NCI-H748 (cell line): ENCODE measurements at regions not wholly inside any gene's neighbourhood (a gene's known extent, or its start where the extent isn't known, plus 50 kb on each side); places are given as distances from the start of the nearest gene placed in this dataset.

Source experiments
- DNase-seq: peaks from one replicate; lab custom pipeline; 2025; ENCODE audit not compliant: unreplicated experiment; lab: John Stamatoyannopoulos, UW

DNA sequence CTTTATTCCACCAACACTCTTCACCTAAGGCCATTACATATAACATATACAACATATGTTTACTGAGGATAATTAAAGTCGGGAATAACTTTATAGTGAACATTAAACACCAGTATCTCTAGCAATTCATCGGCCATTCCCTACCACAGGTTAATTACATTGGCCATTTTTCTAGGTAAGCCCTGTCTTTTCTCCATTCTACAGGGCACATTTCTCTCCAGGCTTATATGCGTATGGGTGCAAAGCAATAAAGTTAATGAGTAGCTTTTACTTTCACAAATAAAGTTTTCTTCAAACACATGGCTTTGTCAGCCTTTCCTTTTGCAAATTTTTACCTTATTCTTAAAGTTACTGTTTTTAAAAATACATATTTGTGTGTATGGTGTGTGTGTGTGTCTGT, 111.9 kb upstream of the IQCM start:
- DNase-seq, result no peak

DNA sequence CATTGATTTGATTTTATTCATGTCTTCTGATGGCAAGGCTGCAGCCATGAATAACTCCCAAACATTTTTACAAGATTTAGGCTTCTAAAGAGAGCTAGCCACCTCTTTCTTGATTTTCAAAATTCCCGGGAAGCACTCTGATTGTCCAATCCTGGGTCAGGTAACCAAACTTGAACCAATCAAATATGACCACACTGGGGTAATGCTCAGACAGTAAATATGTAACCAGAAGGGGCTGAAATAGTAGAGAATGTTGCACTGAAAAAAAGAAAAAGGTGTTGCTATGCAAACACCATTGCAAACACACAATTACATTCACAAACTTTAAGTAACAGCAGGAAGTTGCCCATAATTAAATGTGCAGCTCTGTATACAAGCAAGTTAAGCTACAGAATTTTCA, 112.9 kb upstream of the IQCM start:
- no peak for DNase-seq

DNA sequence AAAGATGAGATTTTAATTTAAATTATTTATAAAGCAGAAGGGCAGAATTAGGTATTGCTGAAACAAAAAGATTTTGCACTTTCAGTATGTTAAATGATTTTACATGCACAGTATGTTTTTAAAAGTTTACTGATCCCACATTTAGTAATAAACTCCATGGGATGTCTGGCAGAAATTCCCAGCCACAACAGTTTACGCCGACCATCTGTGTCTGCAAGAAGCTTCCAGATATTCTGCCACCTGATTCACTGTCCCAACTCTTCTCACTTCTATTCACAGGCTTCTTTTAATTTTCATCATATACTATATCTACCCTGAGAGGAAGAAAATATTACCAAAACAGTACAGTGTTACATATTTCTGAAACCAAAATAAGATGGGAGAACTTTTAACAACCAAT, 115.8 kb upstream of the IQCM start:
- DNase-seq, result no peak

DNA sequence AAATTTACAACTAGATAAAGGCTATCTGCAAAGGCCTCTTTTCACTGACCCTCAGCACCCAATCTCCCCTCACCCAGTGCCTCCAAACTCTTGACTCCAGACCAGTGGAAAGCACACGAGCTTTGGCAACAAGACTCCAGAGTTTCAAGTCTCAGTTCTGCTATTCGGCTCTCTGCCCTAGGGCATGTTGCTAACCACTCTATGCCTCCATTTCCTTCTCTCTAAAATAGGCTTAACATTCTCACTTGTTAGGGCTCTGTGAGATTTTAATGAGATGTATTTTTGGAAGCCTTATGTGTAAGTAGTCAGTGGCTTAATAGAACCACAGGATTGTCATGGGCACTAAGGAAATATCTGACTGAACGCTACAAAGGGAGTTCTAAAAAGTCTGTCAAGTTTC, 116.5 kb upstream of the IQCM start:
- no peak for DNase-seq

DNA sequence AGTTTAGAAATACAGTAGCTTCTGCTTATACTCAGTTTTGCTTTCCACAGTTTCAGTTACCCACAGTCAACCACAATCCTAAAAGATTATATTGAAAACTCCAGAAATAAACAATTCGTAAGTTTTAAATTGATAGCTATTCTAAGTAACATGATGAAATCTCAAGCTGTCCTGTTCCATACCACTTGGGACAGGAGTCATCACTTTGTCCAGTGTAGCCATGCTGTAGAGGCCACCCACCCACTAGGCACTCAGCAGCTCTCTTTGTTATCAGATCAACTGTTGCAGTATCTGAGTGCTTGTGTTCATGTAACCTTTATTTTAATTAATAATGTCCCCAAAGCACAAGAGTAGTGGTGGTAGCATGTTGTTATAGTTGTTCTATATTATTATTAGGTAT, 117.5 kb upstream of the IQCM start:
- DNase-seq, result no peak

DNA sequence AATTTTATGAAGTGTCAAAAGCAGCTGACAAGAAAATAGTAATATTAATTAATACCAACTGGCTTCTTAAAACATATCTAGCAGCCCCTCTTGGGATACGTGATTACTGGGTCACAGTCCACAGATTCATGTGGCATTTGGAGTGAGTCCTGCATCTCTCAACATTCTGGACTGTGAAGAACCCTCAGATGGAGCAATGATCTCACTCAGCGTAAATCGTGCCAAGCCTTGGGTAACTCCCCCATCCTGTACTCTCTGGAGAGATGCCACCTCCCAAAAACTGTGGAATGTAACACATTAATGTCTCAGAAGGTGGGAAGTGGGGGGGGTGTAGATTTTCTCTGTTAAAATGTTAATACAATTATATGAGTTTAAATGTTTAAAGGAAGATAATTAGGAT, 118.2 kb upstream of the IQCM start:
- DNase-seq, result no peak

DNA sequence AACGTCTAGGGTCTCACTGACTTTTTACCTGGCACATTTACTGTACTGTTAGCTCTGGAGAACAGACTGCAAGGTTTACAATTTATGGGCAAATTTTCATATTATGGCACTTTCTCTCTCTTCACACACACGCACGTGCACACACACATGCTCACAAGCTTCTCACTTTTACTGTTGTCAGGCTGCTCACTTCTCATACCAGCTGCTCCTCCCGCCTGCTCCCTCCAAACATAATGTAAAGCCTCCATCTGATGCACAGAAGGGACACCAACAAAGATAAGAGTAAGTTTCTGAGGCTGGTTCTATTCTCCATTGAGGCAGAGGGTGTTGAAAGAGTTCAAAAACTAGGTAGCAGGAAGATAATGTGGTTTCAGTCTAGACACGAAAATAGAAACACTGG, 128.9 kb upstream of the DCLK2 start:
- DNase-seq, result no peak

DNA sequence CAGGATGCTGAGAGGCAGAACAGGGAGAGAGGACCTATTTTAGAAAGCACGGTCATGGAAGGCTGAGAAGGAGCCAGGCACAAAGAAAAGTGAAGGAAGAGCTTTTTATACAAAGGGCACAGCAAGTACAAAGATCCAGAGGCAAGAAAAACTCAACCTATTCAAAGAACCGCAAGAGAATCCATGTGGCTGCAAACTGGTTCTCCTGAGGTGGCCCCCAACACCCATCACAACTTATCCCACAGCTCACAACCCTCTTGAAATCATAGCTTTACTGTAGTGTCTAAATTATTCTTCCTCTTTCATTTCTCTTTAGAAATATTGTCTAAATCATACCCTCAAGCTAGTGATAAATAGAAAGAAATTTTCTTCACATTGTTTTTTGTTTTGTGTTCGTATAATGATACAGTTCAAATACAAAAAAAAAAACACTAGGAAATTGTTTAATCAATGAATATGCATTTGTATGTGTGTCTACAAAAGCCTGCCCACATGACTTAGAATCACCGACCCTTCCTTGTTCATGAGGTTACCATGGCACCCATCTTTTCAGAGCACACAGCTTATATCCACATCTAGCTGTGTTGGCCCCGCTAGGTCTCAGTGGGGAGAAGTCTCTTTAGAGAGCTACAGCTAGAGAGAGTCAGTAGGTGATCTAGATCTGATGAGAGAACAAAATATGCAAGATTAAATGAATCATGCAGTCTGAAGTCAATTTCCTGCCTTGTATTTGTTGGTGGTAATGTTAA, 126.9 kb upstream of the DCLK2 start:
- peak; percentile 61 for DNase-seq

DNA sequence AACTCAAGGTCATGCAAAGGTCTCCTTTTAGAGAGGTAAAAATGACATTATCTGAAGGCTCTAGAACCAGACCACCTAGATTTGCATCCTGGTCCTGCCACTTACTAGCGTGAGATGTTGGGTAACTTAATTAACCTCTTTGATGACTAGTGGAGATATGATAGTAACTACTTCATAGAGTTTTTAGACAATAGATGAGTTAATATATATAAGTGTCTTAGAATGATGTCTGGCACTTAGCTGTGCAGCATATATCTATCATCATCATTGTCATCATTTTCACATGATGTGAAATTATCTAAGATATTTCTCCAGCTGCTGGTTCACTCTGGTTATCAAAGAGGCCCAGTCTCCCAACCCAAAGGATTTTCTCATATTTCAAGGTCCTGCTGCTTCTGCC, 126.1 kb upstream of the DCLK2 start:
- no peak for DNase-seq

DNA sequence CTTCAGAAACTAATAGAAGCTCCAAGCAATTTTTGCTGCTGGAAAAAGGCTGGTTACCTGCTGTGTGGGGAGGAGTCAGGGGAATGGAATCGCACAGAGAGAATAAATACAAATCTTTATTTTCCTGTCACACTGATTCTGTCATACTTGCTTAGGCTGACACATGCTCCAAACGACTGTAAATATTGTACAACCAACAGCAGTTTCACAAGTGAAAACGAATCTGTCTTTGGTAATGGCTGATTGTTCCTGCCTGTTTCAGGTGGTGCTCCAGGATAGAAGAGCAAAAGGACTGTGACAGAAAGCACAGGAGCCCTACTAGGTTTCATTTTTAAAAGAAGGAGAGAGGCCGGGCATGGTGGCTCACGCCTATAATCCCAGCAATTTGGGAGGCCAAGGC, 125.5 kb upstream of the DCLK2 start:
- no peak for DNase-seq

DNA sequence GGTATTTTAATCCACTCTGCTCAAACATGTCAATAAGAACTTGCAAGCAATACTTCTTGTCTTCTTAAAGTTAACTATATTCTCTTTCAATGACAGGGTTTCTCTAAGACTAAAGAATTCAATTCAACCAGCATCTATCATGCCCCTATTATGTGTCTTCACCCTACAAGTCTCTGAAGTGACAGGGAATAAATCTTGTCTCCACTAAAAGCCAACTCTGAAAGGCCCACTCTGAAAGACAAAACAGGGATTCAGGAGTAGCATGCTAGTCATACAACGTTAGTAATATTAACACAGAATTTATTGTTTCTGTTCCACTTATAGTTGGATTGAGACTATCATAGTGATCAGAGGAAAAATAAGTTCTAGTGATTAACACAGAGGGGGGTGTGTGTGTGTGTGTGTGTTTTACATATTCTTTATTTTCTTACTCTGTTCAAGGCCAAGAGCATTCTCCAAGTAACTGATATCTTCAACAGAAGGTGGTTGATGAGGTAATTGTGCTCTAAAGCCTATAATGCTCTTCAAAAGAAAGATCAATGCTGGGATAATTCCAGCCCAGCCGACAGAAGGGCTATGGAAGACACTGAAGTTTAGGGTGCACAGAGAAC, 122.4 kb upstream of the DCLK2 start:
- DNase-seq, result no peak

DNA sequence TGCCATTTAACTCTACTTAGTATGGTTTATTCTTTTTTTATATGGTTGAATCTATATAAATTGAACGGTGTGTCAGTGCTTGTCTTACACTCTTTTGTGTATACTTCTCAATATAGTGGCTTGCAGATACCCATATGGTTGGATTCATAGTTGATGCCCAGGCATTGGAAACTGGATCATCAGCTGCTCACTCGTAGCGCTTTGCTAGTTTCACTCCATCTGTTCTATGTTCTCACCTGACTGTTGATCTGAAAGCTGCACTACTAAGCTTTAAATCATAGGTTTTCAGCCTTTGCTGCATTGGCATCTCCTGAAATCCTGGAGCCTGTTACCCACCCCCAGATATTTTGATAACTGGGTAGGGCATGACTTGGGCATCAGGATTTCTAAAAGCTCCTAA, 121.6 kb upstream of the DCLK2 start:
- no peak for DNase-seq

DNA sequence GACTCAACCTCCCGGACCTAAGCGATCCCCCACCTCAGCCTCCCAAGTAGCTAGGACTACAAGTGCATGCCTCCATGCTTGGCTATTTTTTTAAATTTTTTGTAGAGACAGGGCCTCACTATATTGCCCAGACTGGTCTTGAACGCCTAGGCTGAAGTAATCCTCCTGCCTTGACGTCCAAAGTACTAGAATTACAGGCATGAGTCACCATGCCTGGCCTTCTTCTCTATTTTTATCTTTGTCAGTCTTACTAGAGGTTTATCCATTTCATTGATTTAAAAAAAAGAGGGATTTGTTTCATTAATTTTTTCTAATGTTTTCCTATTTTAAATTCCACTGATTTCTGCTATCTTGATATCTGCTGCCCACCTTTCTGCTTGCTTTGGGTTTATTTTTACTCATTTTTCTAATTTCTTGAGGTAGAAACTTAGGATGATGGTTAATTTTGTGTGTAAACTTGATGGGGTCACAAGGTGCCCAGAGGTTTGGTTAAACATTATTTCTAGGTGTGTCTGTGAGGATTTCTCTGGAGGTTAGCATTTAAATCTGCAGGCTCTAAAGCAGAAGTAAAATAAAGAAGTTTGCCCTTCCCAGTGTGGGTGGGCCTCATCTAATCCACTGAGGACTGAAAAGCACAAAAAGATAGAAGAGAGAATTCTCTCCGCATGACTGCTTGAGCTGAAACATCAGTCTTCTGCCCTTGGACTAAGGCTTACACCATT, 116.2 kb upstream of the DCLK2 start:
- no peak for DNase-seq

DNA sequence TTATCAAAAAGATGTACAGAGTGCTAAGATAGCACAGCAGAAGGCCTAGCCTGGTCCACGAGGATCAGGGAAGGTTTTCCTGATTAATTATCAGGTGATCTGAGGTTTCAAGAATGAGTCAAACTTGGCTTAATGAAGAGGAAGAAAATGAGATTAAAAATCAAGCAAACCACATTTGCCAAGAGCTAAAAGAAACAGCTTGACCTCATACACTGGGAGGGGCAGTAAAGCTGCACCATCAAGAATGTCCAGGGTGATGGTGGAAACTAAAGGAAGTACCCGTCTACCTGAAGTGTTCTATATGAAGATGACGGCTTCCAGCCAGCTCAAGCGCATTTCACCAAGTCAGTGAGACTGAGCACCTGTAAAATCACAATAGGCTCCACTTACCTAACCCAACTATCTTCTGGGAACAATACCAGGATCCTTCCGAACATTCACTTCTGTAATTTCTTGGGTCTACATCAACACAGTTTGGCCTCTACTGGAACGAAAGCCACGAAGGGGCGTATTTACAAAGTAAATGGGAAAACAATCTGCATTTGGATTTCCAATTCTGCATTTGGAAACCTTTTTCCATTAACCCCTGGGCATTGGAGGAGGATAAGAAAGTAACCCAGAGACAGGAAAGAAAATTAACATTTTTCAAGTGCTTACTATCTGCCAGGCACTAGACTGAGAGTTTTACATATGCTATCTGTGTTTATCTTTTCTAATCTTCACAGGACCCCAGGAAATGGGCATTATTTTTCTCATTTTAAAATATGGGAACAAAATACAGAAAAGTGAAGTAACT, 114.0 kb upstream of the DCLK2 start:
- no peak for DNase-seq

DNA sequence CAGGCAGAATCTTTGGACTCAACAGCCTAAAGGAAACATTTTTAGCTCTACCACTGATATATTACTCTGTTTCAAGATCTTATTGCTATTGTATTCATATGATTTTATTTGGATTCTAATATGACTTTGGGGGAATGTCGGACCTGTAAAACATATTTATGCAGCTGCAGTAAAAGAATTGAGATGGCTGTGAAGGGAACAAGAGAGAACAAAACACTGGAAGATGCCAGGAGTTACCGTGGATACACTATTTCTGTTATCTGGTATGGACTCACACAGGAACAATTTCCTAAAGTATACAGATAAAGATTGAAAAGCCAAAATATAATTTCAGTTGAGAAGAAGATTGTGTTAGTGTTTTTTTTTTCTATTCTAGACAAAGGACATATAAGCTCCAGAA, 113.0 kb upstream of the DCLK2 start:
- no peak for DNase-seq

DNA sequence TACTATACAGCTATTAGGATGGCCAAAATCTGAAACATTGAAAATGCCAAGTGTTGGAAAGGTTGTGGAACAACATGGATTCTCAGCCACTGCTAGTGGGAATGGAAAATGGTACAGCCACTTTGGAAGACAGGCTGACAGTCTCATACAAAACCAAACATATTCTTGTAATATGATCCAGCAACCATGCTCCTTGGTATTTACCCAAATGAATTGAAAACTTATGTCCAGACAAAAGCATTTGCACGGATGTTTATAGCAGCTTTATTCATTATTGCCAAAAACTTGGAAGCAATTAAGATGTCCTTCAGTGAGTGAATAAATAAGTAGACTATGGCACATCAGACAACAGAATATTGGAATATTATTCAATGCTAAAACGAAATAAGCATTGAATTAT, 105.8 kb upstream of the DCLK2 start:
- DNase-seq, result no peak

DNA sequence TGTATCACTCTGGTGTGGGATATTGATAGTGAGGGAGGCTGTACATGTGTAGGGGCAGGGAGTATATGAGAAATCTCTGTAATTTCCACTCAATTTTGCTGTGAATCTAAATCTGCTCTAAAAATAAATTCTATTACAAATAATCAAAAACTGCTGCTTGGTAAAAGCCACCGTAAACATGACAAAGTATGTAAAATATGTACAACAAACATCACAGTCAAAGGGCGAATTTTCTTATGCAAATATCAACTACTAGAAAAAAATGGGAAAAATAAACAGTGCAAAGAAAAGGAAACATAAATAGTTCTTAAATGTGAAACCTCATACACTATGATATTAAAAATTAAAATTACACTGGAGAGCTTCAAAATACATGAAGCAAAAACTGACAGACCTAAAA, 105.1 kb upstream of the DCLK2 start:
- no peak for DNase-seq

DNA sequence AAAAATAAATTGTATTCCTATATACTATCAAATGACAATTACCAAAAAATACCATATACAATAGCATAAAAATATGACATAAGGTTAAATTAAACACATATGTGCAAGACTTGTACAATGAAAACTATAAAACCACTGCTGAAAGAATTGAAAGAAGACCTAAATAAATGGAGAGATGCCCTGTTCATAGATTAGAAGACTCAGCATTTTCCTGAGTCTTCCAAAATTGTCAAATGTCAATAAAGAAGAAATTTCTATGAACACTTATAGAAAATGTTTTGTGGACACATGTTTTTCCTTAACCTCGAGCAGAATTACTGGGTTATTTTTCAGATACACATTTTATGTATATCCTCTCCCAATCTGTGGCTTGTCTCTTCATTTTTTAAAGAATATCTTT, 103.1 kb upstream of the DCLK2 start:
- DNase-seq, result no peak

DNA sequence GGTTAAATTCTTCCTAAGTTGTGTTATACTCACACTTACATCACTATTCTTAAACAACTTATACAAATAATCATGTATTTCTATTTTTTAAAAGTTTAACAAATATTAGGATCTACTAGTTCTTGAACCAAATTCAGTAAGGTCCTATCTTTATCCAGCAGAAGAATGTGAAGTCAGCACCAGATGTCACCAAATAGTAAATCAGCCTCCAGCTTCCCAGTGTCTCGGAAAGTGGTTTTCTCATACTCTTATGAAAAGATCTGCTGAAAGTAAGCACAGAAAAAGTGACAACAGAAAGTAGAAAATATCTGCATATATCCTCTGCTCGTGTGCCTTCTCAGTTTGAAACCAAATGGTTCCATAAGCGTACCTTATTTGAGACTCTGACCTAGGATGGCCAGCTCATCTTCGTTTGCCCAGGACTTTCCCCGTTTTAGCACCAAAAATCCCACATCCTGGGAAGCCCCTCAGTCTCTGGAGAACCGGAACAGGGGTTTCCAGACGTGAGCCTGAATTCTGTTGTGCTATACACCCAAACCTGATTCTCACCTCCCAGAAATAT, 98.0 kb upstream of the DCLK2 start:
- DNase-seq, result no peak

DNA sequence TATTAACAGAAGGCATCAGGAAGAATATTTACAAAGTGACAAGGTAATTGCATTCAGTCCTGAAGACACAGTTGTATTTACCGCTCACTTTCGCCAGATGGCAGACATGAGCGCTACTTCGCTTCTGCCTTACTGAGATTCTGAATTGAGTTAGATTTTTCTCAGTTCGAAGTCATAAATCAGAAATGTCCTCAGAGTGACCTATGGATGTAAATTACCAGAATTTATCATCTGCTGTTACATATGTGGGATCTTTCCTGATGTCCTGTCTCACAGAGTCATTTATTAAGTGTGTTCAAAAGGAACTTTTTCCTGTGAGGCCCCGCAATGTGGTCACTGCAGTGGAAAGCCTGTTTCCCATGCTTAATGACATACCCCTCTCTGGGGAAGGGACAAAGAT, 97.3 kb upstream of the DCLK2 start:
- peak; percentile 38 for DNase-seq

DNA sequence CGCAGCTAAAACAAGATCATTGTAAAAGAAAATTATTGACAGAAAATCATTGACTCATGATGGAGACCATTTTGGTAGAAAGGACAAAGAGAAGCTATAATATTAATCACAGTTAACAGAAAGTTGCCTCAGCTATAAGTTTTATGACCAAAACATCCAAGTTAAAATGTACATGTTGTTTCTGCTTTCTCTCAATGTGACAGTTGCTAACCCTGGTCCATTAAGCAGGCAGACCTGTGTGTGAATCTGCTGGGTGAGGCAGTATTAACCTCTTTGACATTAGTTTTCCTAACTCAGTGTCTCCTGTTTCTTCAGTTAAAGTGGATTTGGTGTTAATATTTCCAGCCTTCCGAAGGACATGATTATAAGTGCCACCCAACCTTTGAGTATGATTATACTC, 94.8 kb upstream of the DCLK2 start:
- no peak for DNase-seq
